Mucosa of descending colon (tissue), 3 donors: ENCODE measurements at regions not wholly inside any gene's neighbourhood (a gene's known extent, or its start where the extent isn't known, plus 50 kb on each side); places are given as distances from the start of the nearest gene placed in this dataset.

Experiments
- ATAC-seq: fragments of 200-7000 bp; cut with Tn5 transposase; one replicate; pipeline ENCODE4 v1.9.1; 2020; ENCODE audit warnings: mild to moderate bottlenecking, moderate library complexity
- DNase-seq, 3 donors: peaks; one replicate each; pipeline ENCODE4 v3.0.0-alpha.2; 2020
- H3K36me3 ChIP-seq: fragments of 200-600 bp; one replicate; pipeline ENCODE4 v1.8.0; 2021; ENCODE audit warnings: low read depth, mild to moderate bottlenecking
- H3K4me1 ChIP-seq: fragments of 200-600 bp; one replicate; pipeline ENCODE4 v1.8.0; 2021; ENCODE audit warnings: low read depth, mild to moderate bottlenecking
- H3K4me3 ChIP-seq: fragments of 200-600 bp; one replicate; pipeline ENCODE4 v1.8.0; 2021; ENCODE audit warnings: mild to moderate bottlenecking
- H3K9me3 ChIP-seq: fragments of 200-600 bp; one replicate; pipeline ENCODE4 v1.8.0; 2021; ENCODE audit warnings: mild to moderate bottlenecking
- CTCF ChIP-seq: fragments of 200-600 bp; IDR thresholded peaks from one replicate; pipeline ENCODE4 v1.8.0; 2022; ENCODE audit warnings: antibody characterized with exemption, mild to moderate bottlenecking
- intact Hi-C, 2 donors: fragments of 100-400 bp; cut with DNase I in 1 of 2; cut with micrococcal nuclease in 1 of 2; formaldehyde crosslinking; loops; one replicate each; pipeline versions ENCODE4 v1.11.0 to v1.11.1; 2022; cut with DNase I, micrococcal nuclease
- donor health status: DM: no; HTN: no; CAD: no; lungs with moderate emphysema.
- donor health status: DM: no; HTN: no; CAD: no.
- donor health status: DM: no; HTN: yes; CAD: no.

GRCh38 chr2:62348700-62349099 is 152.8 kb downstream of the B3GNT2 start:
- intact Hi-C loops: no loop called here
- Histone ChIP-seq H3K36me3 (no peaks in the 10 kb centered on the region), H3K4me3 (no peak overlapping the region), H3K4me1 (no peaks in the 10 kb centered on the region), H3K9me3 (no peaks in the 10 kb centered on the region)
- TF ChIP-seq CTCF: no peak
- ATAC-seq (no peak), DNase-seq (no peak)

GRCh38 chr2:62347563-62348270 is 151.8 kb downstream of the B3GNT2 start:
- no peak for TF ChIP-seq CTCF

GRCh38 chr2:62344472-62344871 is 148.6 kb downstream of the B3GNT2 start:
- Histone ChIP-seq H3K4me1 (no peaks in the 10 kb centered on the region), H3K4me3 (no peak overlapping the region), H3K36me3 (no peaks in the 10 kb centered on the region), H3K9me3 (no peaks in the 10 kb centered on the region)
- no peak for TF ChIP-seq CTCF
- ATAC-seq (no peak), DNase-seq (no peak)
- intact Hi-C loops: no loop called here

More at GRCh38 chr2:62347563-62348270, 151.8 kb downstream of the B3GNT2 start:
- DNase-seq: no peak
- Histone ChIP-seq H3K36me3 (no peaks in the 10 kb centered on the region), H3K4me1 (no peaks in the 10 kb centered on the region), H3K9me3 (no peaks in the 10 kb centered on the region), H3K4me3 (no peak overlapping the region)
- ATAC-seq: no peak
- intact Hi-C loops: no loop called here

GRCh38 chr2:62343636-62344337 is 147.9 kb downstream of the B3GNT2 start:
- Histone ChIP-seq H3K36me3 (no peaks in the 10 kb centered on the region), H3K9me3 (no peaks in the 10 kb centered on the region), H3K4me1 (no peaks in the 10 kb centered on the region), H3K4me3 (no peak overlapping the region)
- intact Hi-C loops: no loop called here
- ATAC-seq (no peak), DNase-seq (no peak)
- no peak for TF ChIP-seq CTCF

GRCh38 chr2:62343206-62343605 is 147.3 kb downstream of the B3GNT2 start:
- intact Hi-C loops: no loop called here
- TF ChIP-seq CTCF: no peak
- DNase-seq (no peak), ATAC-seq (no peak)
- no peaks in the 10 kb centered on the region for H3K9me3 ChIP-seq
- no peaks in the 10 kb centered on the region for H3K36me3 ChIP-seq
- H3K4me3 ChIP-seq: no peak overlapping the region
- no peaks in the 10 kb centered on the region for H3K4me1 ChIP-seq
